WTC11 (cell line): ENCODE measurements at regions not wholly inside any gene's neighbourhood (a gene's known extent, or its start where the extent isn't known, plus 50 kb on each side); places are given as distances from the start of the nearest gene placed in this dataset.

Experiments used
- ATAC-seq: fragments of 200-7000 bp; cut with Tn5 transposase; 2 replicates; pipeline ENCODE4 v1.10.0; 2021; ENCODE audit warnings: mild to moderate bottlenecking, moderate library complexity
- CTCF ChIA-PET: fragments of 300-600 bp; sonication (Branson Sonifier 250); formaldehyde crosslinking; loops from one replicate; lab custom pipeline; 2021; ENCODE audit warnings: antibody characterized with exemption; lab: Charles Lee
- POLR2A ChIA-PET: fragments of 350-600 bp; sonication (Branson Sonifier 250); formaldehyde crosslinking; loops from one replicate; lab custom pipeline; 2021; ENCODE audit warnings: antibody characterized with exemption; lab: Charles Lee
- DNase-seq: peaks from one replicate; pipeline ENCODE4 v3.0.0; 2021; ENCODE audit warnings: low spot score
- H3K27ac Mint-ChIP-seq: 2 replicates; pipeline ENCODE4 v1.8.0; 2021; ENCODE audit warnings: mixed read lengths
- H3K27me3 Mint-ChIP-seq: 2 replicates; pipeline ENCODE4 v1.8.0; 2021; ENCODE audit warnings: low read depth, mild to moderate bottlenecking, moderate library complexity, mixed read lengths
- H3K36me3 Mint-ChIP-seq: 2 replicates; pipeline ENCODE4 v1.8.0; 2021; ENCODE audit warnings: mixed read lengths
- H3K4me1 Mint-ChIP-seq: 2 replicates; pipeline ENCODE4 v1.8.0; 2022; ENCODE audit warnings: mixed read lengths
- H3K4me3 Mint-ChIP-seq: 2 replicates; pipeline ENCODE4 v1.8.0; 2021; ENCODE audit warnings: mild to moderate bottlenecking, moderate library complexity, mixed read lengths
- H3K9me3 Mint-ChIP-seq: 2 replicates; pipeline ENCODE4 v1.8.0; 2021; ENCODE audit warnings: mixed read lengths
- ATF2 ChIP-seq: sonication (generic); formaldehyde crosslinking; IDR thresholded peaks from 2 replicates; pipeline ENCODE4 v1.8.1; 2022; ENCODE audit warnings: low read depth, missing genetic modification reagents, borderline replicate concordance
- CBFB ChIP-seq: sonication (generic); formaldehyde crosslinking; IDR thresholded peaks from 2 replicates; pipeline ENCODE4 v1.8.1; 2022; ENCODE audit warnings: mild to moderate bottlenecking, low read depth, missing genetic modification reagents
- ESRRA ChIP-seq: sonication (generic); formaldehyde crosslinking; IDR thresholded peaks from 2 replicates; pipeline ENCODE4 v1.8.1; 2022; ENCODE audit warnings: mild to moderate bottlenecking, missing genetic modification reagents, borderline replicate concordance
- JAZF1 ChIP-seq: fragments of 250-450 bp; sonication (Bioruptor Pico); IDR thresholded peaks from 2 replicates; pipeline ENCODE4 v1.9.0; 2021; ENCODE audit warnings: moderate library complexity, mild to moderate bottlenecking, inconsistent platforms
- MXD4 ChIP-seq: fragments of 250-450 bp; sonication (Bioruptor Pico); IDR thresholded peaks from 2 replicates; pipeline ENCODE4 v1.8.0; 2021; ENCODE audit warnings: mild to moderate bottlenecking, moderate library complexity, borderline replicate concordance
- MYBL2 ChIP-seq: sonication (generic); formaldehyde crosslinking; IDR thresholded peaks from 2 replicates; pipeline ENCODE4 v1.8.1; 2023; ENCODE audit warnings: mild to moderate bottlenecking, moderate library complexity, missing genetic modification reagents
- NFE2L1 ChIP-seq: sonication (generic); formaldehyde crosslinking; IDR thresholded peaks from 2 replicates; pipeline ENCODE4 v1.8.1; 2023; ENCODE audit warnings: missing genetic modification reagents
- SOX15 ChIP-seq: fragments of 250-450 bp; sonication (Bioruptor Pico); IDR thresholded peaks from 2 replicates; pipeline ENCODE4 v1.9.0; 2021; ENCODE audit warnings: mild to moderate bottlenecking
- TEAD4 ChIP-seq: sonication (generic); formaldehyde crosslinking; IDR thresholded peaks from 2 replicates; pipeline ENCODE4 v1.8.0; 2022; ENCODE audit warnings: mild to moderate bottlenecking, missing genetic modification reagents
- ZBTB43 ChIP-seq: sonication (generic); formaldehyde crosslinking; IDR thresholded peaks from 2 replicates; pipeline ENCODE4 v1.8.1; 2023; ENCODE audit warnings: mild to moderate bottlenecking, missing genetic modification reagents
- ZNF232 ChIP-seq: sonication (generic); formaldehyde crosslinking; IDR thresholded peaks from 2 replicates; pipeline ENCODE4 v1.8.0; 2022; ENCODE audit warnings: mild to moderate bottlenecking, missing genetic modification reagents
- ZNF281 ChIP-seq: sonication (generic); formaldehyde crosslinking; IDR thresholded peaks from 2 replicates; pipeline ENCODE4 v1.8.0; 2023; ENCODE audit warnings: mild to moderate bottlenecking, missing genetic modification reagents
- ZNF317 ChIP-seq: sonication (generic); formaldehyde crosslinking; IDR thresholded peaks from 2 replicates; pipeline ENCODE4 v1.8.1; 2023; ENCODE audit warnings: low read depth, mild to moderate bottlenecking, moderate library complexity, missing genetic modification reagents, borderline replicate concordance
- ZNF416 ChIP-seq: fragments of 250-450 bp; sonication (Bioruptor Pico); IDR thresholded peaks from 2 replicates; pipeline ENCODE4 v1.9.0; 2021; ENCODE audit warnings: mild to moderate bottlenecking, inconsistent platforms
- TF ChIP-seq, protein P1 (sequence below): fragments of 250-450 bp; sonication (Bioruptor Pico); IDR thresholded peaks from 2 replicates; pipeline ENCODE4 v1.9.0; 2021; ENCODE audit warnings: mild to moderate bottlenecking
- TF ChIP-seq, protein P2 (sequence below): sonication (generic); formaldehyde crosslinking; IDR thresholded peaks from 2 replicates; pipeline ENCODE4 v1.8.0; 2022; ENCODE audit warnings: mild to moderate bottlenecking, missing genetic modification reagents
- TF ChIP-seq, protein P3 (sequence below): sonication (generic); formaldehyde crosslinking; IDR thresholded peaks from 2 replicates; pipeline ENCODE4 v1.8.1; 2023; ENCODE audit warnings: mild to moderate bottlenecking, moderate library complexity, missing genetic modification reagents

GRCh38 chr17:33870936-33871335 lies 384.1 kb upstream of the CCL2 start:
- no peak for TF ChIP-seq MXD4 (CRISPR knock-in tag)
- TF ChIP-seq ZNF281 (CRISPR knock-in tag) = no peak
- no peak for TF ChIP-seq ZNF232 (CRISPR knock-in tag)
- no peak for TF ChIP-seq SOX15 (CRISPR knock-in tag)
- TF ChIP-seq, protein P1, sequence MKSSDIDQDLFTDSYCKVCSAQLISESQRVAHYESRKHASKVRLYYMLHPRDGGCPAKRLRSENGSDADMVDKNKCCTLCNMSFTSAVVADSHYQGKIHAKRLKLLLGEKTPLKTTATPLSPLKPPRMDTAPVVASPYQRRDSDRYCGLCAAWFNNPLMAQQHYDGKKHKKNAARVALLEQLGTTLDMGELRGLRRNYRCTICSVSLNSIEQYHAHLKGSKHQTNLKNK (CRISPR knock-in tag) = no peak
- no peak for TF ChIP-seq MYBL2
- TF ChIP-seq ZNF317 (CRISPR knock-in tag) = no peak
- no peak for TF ChIP-seq ZBTB43
- no peak for TF ChIP-seq CBFB (CRISPR knock-in tag)
- TF ChIP-seq, all 79 proteins: peak for 0
- ATAC-seq = no peak
- POLR2A ChIA-PET = no interaction called here
- Mint-ChIP-seq H3K9me3 (peaks cover 11% of the 10 kb centered on the region), H3K27me3 (no peaks in the 10 kb centered on the region; the same call in 1 of the 2 replicates), H3K36me3 (no peaks in the 10 kb centered on the region), H3K4me1 (peaks cover 4% of the 10 kb centered on the region; the same call in 1 of the 2 replicates), H3K27ac (no peak overlapping the region), H3K4me3 (no peak overlapping the region)
- no peak for DNase-seq
- CTCF ChIA-PET = no interaction called here

- H3K4me1 Mint-ChIP-seq = peaks cover 4% of the 10 kb centered on the region; the same call in 1 of the 2 replicates
- no peak overlapping the region for H3K4me3 Mint-ChIP-seq
- peaks cover 21% of the 10 kb centered on the region for H3K9me3 Mint-ChIP-seq
- CTCF ChIA-PET = interaction anchor here (1.1 kb wide), 1 partner anchor 299 kb away, joined by 3 read pairs; no protein-coding TSS in a partner anchor
- no peak for TF ChIP-seq ZNF416 (CRISPR knock-in tag)
- TF ChIP-seq, protein P2, sequence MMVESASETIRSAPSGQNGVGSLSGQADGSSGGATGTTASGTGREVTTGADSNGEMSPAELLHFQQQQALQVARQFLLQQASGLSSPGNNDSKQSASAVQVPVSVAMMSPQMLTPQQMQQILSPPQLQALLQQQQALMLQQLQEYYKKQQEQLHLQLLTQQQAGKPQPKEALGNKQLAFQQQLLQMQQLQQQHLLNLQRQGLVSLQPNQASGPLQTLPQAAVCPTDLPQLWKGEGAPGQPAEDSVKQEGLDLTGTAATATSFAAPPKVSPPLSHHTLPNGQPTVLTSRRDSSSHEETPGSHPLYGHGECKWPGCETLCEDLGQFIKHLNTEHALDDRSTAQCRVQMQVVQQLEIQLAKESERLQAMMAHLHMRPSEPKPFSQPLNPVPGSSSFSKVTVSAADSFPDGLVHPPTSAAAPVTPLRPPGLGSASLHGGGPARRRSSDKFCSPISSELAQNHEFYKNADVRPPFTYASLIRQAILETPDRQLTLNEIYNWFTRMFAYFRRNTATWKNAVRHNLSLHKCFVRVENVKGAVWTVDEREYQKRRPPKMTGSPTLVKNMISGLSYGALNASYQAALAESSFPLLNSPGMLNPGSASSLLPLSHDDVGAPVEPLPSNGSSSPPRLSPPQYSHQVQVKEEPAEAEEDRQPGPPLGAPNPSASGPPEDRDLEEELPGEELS (CRISPR knock-in tag) = no peak
- no peak for TF ChIP-seq NFE2L1 (CRISPR knock-in tag)
- no peak for TF ChIP-seq ESRRA (CRISPR knock-in tag)
- no peak for TF ChIP-seq TEAD4
- TF ChIP-seq, protein P3, sequence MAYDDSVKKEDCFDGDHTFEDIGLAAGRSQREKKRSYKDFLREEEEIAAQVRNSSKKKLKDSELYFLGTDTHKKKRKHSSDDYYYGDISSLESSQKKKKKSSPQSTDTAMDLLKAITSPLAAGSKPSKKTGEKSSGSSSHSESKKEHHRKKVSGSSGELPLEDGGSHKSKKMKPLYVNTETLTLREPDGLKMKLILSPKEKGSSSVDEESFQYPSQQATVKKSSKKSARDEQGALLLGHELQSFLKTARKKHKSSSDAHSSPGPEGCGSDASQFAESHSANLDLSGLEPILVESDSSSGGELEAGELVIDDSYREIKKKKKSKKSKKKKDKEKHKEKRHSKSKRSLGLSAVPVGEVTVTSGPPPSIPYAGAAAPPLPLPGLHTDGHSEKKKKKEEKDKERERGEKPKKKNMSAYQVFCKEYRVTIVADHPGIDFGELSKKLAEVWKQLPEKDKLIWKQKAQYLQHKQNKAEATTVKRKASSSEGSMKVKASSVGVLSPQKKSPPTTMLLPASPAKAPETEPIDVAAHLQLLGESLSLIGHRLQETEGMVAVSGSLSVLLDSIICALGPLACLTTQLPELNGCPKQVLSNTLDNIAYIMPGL (CRISPR knock-in tag) = no peak
- TF ChIP-seq ATF2 (CRISPR knock-in tag) = no peak
- TF ChIP-seq ZBTB43 = no peak
- no peak for TF ChIP-seq JAZF1 (CRISPR knock-in tag)
- TF ChIP-seq, all 79 proteins: peak for 0
- Mint-ChIP-seq H3K27ac (no peak overlapping the region), H3K36me3 (peaks cover 6% of the 10 kb centered on the region), H3K27me3 (no peaks in the 10 kb centered on the region; the same call in 1 of the 2 replicates)
- POLR2A ChIA-PET = no interaction called here
- DNase-seq (no peak), ATAC-seq (no peak)
These were observed 383.2 kb upstream of the CCL2 start for GRCh38 chr17:33871720-33872540.
